Skeletal muscle satellite cell (primary cell): ENCODE measurements at regions not wholly inside any gene's neighbourhood (a gene's known extent, or its start where the extent isn't known, plus 50 kb on each side); places are given as distances from the start of the nearest gene placed in this dataset.

ENCODE experiments used
- H3K27me3 ChIP-seq: 2 replicates; pipeline ENCODE4 v1.7.0; 2013; ENCODE audit warnings: low read length; ENCODE audit not compliant: control insufficient read depth, insufficient read depth
- H3K36me3 ChIP-seq: 2 replicates; pipeline ENCODE4 v1.7.0; 2013; ENCODE audit warnings: mild to moderate bottlenecking, control low read depth, low read length; ENCODE audit not compliant: insufficient read depth
- H3K4me1 ChIP-seq: 2 replicates; pipeline ENCODE4 v1.7.0; 2013; ENCODE audit warnings: low read length; ENCODE audit not compliant: control insufficient read depth, insufficient read depth
- H3K4me2 ChIP-seq: 2 replicates; pipeline ENCODE4 v1.7.0; 2013; ENCODE audit warnings: mild to moderate bottlenecking, low read length
- H3K4me3 ChIP-seq: 2 replicates; pipeline ENCODE4 v1.7.0; 2013; ENCODE audit warnings: low read length
- H3K9ac ChIP-seq: 2 replicates; pipeline ENCODE4 v1.7.0; 2013; ENCODE audit warnings: mild to moderate bottlenecking, low read depth, low read length, moderate library complexity
- H3K9me3 ChIP-seq: replicated peaks from 2 replicates; pipeline ENCODE4 v1.7.0; 2013; ENCODE audit warnings: mild to moderate bottlenecking, control low read depth, low read length

- no peaks in the 10 kb centered on the region for H3K36me3 ChIP-seq
- H3K9me3 ChIP-seq = no peaks in the 10 kb centered on the region
- H3K4me2 ChIP-seq = peak overlapping the region; percentile 31
- peaks cover 40% of the 10 kb centered on the region for H3K27me3 ChIP-seq
- H3K4me3 ChIP-seq = peak overlapping the region; percentile 47
- H3K9ac ChIP-seq = no peak overlapping the region
- no peaks in the 10 kb centered on the region for H3K4me1 ChIP-seq
Observed at GRCh38 chr9:89234205-89235067, 55.8 kb upstream of the SHC3 start.

DNA sequence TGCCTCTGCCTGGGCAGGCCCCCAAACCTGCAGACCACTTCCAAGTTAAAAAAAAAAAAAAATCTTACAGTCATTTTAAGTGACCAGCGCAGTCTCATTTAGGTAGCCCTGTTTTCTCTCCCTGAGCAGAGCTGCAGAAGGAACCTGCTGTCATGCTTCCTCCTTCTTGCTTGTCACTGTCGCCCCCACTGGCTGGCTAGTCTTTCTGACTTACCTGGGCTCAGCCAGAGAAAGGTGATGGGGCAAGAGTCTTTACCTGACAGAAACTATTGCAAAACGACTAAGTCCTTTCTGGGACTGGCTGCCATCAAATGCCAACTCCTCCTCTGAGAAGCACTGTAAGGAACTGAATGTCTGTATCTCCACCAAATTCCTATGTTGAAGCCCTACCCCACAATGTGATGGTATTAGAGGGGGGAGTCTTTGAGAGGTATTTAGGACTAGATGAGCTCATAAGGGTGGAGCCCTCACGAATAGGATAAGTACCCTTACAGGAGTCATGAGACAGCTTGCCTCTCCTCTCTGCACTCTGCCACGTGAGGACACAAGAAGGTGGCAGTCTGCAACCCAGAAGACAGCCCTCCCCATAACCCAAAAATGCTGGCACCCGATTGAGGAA is 58.4 kb upstream of the SHC3 start:
- H3K4me2 ChIP-seq = no peak overlapping the region
- H3K9me3 ChIP-seq = no peaks in the 10 kb centered on the region
- H3K36me3 ChIP-seq = no peaks in the 10 kb centered on the region
- H3K9ac ChIP-seq = no peak overlapping the region
- H3K4me3 ChIP-seq = no peak overlapping the region
- H3K27me3 ChIP-seq = peaks cover 40% of the 10 kb centered on the region
- H3K4me1 ChIP-seq = no peaks in the 10 kb centered on the region

DNA sequence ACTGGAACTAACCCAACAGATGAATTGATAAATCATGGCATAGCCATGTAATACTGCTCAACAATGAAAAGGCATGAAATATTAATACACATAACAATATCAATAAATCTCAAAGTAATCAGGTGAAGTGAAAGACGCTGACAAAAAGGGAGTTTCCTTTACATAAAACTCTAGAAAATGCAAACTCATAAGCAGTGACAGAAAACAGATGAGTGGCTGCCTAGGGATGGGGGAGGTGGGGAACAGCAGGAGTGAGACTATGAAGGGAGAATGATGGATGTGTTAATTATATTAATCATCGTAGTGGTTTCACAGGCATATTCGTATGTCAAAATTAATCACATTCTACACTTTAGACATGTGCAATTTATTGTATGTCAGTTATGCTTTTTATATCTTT is 59.8 kb upstream of the SHC3 start:
- H3K9me3 ChIP-seq = no peaks in the 10 kb centered on the region

DNA sequence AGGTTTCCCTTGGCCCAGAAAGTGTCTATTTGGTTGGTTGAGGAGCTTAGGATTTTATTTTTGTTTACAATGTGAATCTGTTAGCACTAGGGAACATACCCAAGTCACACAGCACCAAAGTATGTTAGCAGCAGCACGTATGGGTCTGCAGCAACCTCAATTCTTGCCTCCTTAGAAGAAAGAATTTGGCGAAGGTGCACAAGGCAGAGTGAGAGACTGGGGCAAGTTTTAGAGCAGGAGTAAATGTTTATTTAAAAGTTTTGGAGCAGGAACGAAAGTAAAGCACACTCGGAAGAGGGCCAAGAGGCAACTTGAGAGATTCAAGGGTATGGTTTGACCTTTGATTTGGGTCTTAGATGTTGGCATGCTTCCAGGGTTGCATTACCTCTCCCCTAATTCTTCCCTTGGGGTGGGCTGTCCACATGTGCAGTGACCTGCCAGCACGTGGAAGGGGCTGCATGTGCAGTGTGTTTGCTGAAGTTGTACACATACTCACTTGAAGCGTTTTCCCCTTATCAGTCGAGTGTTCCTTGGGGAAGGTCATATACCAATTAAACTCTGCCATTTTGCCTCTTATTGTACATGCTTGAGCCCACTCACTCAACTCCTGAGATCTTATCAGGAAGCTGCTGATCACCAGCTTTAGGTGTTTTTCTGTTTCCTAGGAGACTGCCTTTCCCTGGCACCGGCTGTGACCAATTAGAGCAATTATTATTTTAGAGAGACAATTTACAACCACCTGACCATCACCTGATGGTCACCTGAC is 64.9 kb upstream of the SHC3 start:
- peaks cover 4% of the 10 kb centered on the region for H3K27me3 ChIP-seq
- no peak overlapping the region for H3K4me3 ChIP-seq
- H3K9me3 ChIP-seq = no peaks in the 10 kb centered on the region
- H3K36me3 ChIP-seq = no peaks in the 10 kb centered on the region
- no peak overlapping the region for H3K9ac ChIP-seq
- H3K4me2 ChIP-seq = no peak overlapping the region
- H3K4me1 ChIP-seq = no peaks in the 10 kb centered on the region

More for the DNA sequence above, 59.8 kb upstream of the SHC3 start:
- Histone ChIP-seq H3K9ac (no peak overlapping the region), H3K36me3 (no peaks in the 10 kb centered on the region), H3K4me2 (no peak overlapping the region), H3K4me1 (no peaks in the 10 kb centered on the region), H3K4me3 (no peak overlapping the region), H3K27me3 (peaks cover 34% of the 10 kb centered on the region)

GRCh38 chr9:89246840-89247239 is 64.2 kb upstream of the CKS2 start:
- peaks cover 4% of the 10 kb centered on the region for H3K27me3 ChIP-seq

DNA sequence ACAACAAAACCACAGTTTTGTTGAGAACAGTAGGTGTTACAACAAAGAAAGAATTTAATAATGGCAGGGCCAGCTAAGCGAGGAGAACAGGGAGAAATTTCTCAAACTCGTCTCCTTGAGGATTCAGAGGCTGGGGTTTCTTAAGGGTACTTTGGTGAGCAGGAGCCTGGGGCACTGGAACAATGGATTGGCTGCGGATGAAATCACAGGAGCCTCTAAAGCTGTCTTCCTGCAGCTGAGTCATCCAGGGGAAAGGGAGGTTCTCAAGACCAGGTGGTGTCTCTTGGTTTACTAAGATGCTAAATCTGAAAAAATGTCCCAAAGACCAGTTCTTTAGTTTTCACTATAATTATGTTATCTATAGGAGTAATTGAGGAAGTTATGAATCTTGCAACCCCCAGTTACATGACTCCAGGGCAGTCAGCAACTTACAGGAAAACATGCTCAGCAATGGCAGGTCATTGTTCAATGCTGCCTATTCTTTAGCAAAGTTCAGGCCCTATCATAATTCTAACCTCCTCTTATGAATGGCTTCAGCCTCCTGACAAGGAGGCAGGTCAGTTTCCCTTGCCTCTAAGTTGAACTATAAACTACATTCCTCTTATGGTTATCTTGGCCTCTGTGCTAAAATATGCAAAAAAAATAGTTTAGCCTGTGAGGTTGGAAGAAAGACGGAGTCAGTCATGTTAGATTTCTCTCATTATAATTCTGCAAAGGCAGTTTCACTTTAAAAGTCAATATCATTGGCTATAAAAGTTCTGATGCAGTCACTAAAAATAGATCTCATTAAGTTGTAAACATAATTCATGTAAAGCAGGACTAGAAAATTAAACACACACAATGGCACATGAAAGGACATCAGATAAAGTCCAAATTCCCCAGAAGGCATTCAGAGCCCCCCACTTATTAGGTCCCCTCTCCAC is 63.3 kb upstream of the CKS2 start:
- Histone ChIP-seq H3K36me3 (no peaks in the 10 kb centered on the region), H3K4me2 (no peak overlapping the region), H3K9me3 (no peaks in the 10 kb centered on the region), H3K9ac (no peak overlapping the region), H3K4me3 (no peak overlapping the region), H3K27me3 (peaks cover 4% of the 10 kb centered on the region), H3K4me1 (no peaks in the 10 kb centered on the region)

More at GRCh38 chr9:89246840-89247239, 64.2 kb upstream of the CKS2 start:
- no peaks in the 10 kb centered on the region for H3K4me1 ChIP-seq
- no peaks in the 10 kb centered on the region for H3K9me3 ChIP-seq
- H3K4me3 ChIP-seq = no peak overlapping the region
- H3K36me3 ChIP-seq = no peaks in the 10 kb centered on the region
- H3K4me2 ChIP-seq = no peak overlapping the region
- H3K9ac ChIP-seq = no peak overlapping the region

DNA sequence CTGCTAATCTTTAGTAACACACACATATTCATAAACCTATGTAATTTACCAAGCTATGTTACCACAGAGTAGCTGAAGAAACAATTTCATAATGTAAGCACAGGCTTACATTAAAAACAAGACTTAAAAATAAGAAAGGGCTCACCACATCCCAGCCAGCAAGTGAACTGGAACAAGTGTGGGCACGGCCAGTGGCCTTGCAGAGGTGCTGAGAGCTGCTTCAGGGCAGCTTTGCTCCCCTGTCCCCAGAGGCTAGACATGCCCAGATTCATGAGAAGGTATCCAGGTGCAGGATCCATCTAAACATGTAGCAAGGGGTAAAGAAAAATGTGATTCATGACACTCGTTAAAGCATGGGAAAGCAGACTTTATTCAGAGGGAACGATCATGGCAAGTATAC is 62.0 kb upstream of the CKS2 start:
- Histone ChIP-seq H3K4me3 (no peak overlapping the region), H3K27me3 (peaks cover 4% of the 10 kb centered on the region), H3K4me1 (no peaks in the 10 kb centered on the region), H3K4me2 (no peak overlapping the region), H3K9ac (no peak overlapping the region), H3K36me3 (no peaks in the 10 kb centered on the region), H3K9me3 (no peaks in the 10 kb centered on the region)

GRCh38 chr9:89252651-89253267 is 58.2 kb upstream of the CKS2 start:
- Histone ChIP-seq H3K4me1 (no peaks in the 10 kb centered on the region), H3K9ac (no peak overlapping the region), H3K4me3 (no peak overlapping the region), H3K36me3 (no peaks in the 10 kb centered on the region), H3K4me2 (no peak overlapping the region), H3K27me3 (no peaks in the 10 kb centered on the region), H3K9me3 (no peaks in the 10 kb centered on the region)

- Histone ChIP-seq H3K27me3 (no peaks in the 10 kb centered on the region), H3K4me3 (no peak overlapping the region), H3K9ac (no peak overlapping the region), H3K36me3 (no peaks in the 10 kb centered on the region), H3K4me2 (no peak overlapping the region), H3K4me1 (no peaks in the 10 kb centered on the region), H3K9me3 (no peaks in the 10 kb centered on the region)
Observed at GRCh38 chr9:89254058-89254772, 56.8 kb upstream of the CKS2 start.

DNA sequence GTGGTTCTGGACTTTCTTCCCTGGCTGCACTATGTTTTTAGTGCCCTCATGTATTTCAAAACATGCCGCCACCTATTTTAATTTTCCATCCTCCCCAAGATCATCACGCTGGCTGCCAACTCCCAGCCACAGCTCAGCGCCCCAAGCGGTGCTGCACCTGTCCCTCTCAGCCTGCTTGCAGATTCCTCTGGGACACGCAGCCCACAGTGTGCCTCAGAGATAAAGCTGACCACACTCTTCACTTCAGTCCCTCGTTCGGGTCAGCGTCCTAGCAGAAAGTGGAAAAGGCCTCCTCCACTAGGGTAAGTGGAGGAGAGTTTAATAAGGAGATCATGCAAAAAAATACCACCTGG is 56.2 kb upstream of the CKS2 start:
- no peaks in the 10 kb centered on the region for H3K36me3 ChIP-seq
- H3K4me1 ChIP-seq = no peaks in the 10 kb centered on the region
- H3K4me2 ChIP-seq = no peak overlapping the region
- no peak overlapping the region for H3K4me3 ChIP-seq
- no peaks in the 10 kb centered on the region for H3K27me3 ChIP-seq
- no peaks in the 10 kb centered on the region for H3K9me3 ChIP-seq
- no peak overlapping the region for H3K9ac ChIP-seq
